GM23338 (cell line): ENCODE measurements at regions not wholly inside any gene's neighbourhood (a gene's known extent, or its start where the extent isn't known, plus 50 kb on each side); places are given as distances from the start of the nearest gene placed in this dataset.

ENCODE experiments used
- ATAC-seq: fragments of 200-7000 bp; cut with Tn5 transposase; 3 replicates; pipeline ENCODE4 v1.9.1; 2020
- DNase-seq: peaks from one replicate; pipeline ENCODE4 v3.0.0-alpha.2; 2015; ENCODE audit warnings: low spot score
- H2AFZ ChIP-seq: fragments of 200-600 bp; sonication (generic); 2 replicates; pipeline ENCODE4 v1.8.0; 2016; ENCODE audit warnings: antibody characterized with exemption, mild to moderate bottlenecking, moderate library complexity
- H3F3A ChIP-seq: fragments of 200-600 bp; sonication (generic); replicated peaks from 2 replicates; pipeline ENCODE4 v1.8.0; 2017; ENCODE audit warnings: antibody characterized with exemption, mixed run types, low read depth
- H3K27ac ChIP-seq: fragments of 200-600 bp; sonication (generic); 2 replicates; pipeline ENCODE4 v1.6.1; 2016; ENCODE audit warnings: low read depth
- H3K27me3 ChIP-seq: fragments of 200-600 bp; sonication (generic); 2 replicates; pipeline ENCODE4 v1.8.0; 2016; ENCODE audit warnings: mild to moderate bottlenecking, mixed run types, moderate library complexity; ENCODE audit not compliant: insufficient read depth
- H3K36me3 ChIP-seq: fragments of 200-600 bp; sonication (generic); 2 replicates; pipeline ENCODE4 v1.8.0; 2016; ENCODE audit warnings: mild to moderate bottlenecking; ENCODE audit not compliant: insufficient read depth
- H3K4me1 ChIP-seq: fragments of 200-600 bp; sonication (generic); 2 replicates; pipeline ENCODE4 v1.8.0; 2016; ENCODE audit warnings: mild to moderate bottlenecking, moderate library complexity; ENCODE audit not compliant: insufficient read depth
- H3K4me2 ChIP-seq: fragments of 200-600 bp; sonication (generic); 2 replicates; pipeline ENCODE4 v1.7.1; 2017; ENCODE audit warnings: mixed run types
- H3K4me3 ChIP-seq: fragments of 200-600 bp; sonication (generic); 2 replicates; pipeline ENCODE4 v1.6.1; 2016; ENCODE audit warnings: mixed run types
- H3K79me2 ChIP-seq: fragments of 200-600 bp; sonication (generic); replicated peaks from 2 replicates; pipeline ENCODE4 v1.8.0; 2017; ENCODE audit warnings: mild to moderate bottlenecking; ENCODE audit not compliant: insufficient read depth
- H3K9me2 ChIP-seq: fragments of 200-600 bp; sonication (generic); 2 replicates; pipeline ENCODE4 v1.8.0; 2017; ENCODE audit not compliant: insufficient read depth
- H4K20me1 ChIP-seq: fragments of 200-600 bp; sonication (generic); replicated peaks from 2 replicates; pipeline ENCODE4 v1.8.0; 2017; ENCODE audit warnings: mild to moderate bottlenecking; ENCODE audit not compliant: insufficient read depth
- H3K27ac Mint-ChIP-seq: 2 replicates; pipeline ENCODE4 v1.8.0; 2020; ENCODE audit warnings: inconsistent platforms, mild to moderate bottlenecking, moderate library complexity, mixed read lengths
- H3K27me3 Mint-ChIP-seq: 3 replicates; pipeline ENCODE4 v1.8.0; 2022; ENCODE audit warnings: low read depth, mild to moderate bottlenecking, moderate library complexity, mixed read lengths, inconsistent platforms; ENCODE audit not compliant: insufficient read depth, poor library complexity
- H3K36me3 Mint-ChIP-seq: 3 replicates; pipeline ENCODE4 v1.8.0; 2021; ENCODE audit warnings: low read depth, mild to moderate bottlenecking, inconsistent platforms, moderate library complexity, mixed read lengths
- H3K4me1 Mint-ChIP-seq: 3 replicates; pipeline ENCODE4 v1.8.0; 2020; ENCODE audit warnings: mild to moderate bottlenecking, inconsistent platforms, mixed read lengths
- H3K4me3 Mint-ChIP-seq: 3 replicates; pipeline ENCODE4 v1.8.0; 2021; ENCODE audit warnings: moderate library complexity, mild to moderate bottlenecking, inconsistent platforms, mixed read lengths
- H3K9me3 Mint-ChIP-seq: 3 replicates; pipeline ENCODE4 v1.8.0; 2020; ENCODE audit warnings: moderate library complexity, mild to moderate bottlenecking, inconsistent platforms, mixed read lengths
- CREB1 ChIP-seq: fragments of 250-450 bp; sonication (Bioruptor Pico); IDR thresholded peaks from 2 replicates; pipeline ENCODE4 v1.5.0; 2020; ENCODE audit warnings: low read depth, mild to moderate bottlenecking, moderate library complexity
- ETS1 ChIP-seq: IDR thresholded peaks from 2 replicates; pipeline ENCODE4 v1.6.1; 2016; ENCODE audit warnings: antibody characterized with exemption
- EZH2 ChIP-seq: fragments of 200-600 bp; sonication (generic); IDR thresholded peaks from one replicate; pipeline ENCODE4 v1.8.0; 2017; ENCODE audit warnings: antibody characterized with exemption, mild to moderate bottlenecking, low read depth; ENCODE audit not compliant: unreplicated experiment
- EZH2phosphoT487 ChIP-seq: fragments of 200-600 bp; sonication (generic); IDR thresholded peaks from one replicate; pipeline ENCODE4 v1.8.1; 2018; ENCODE audit warnings: antibody characterized with exemption; ENCODE audit not compliant: unreplicated experiment
- JUNB ChIP-seq: IDR thresholded peaks from one replicate; pipeline ENCODE4 v1.6.1; 2016; ENCODE audit warnings: antibody characterized with exemption; ENCODE audit not compliant: unreplicated experiment
- NANOG ChIP-seq: IDR thresholded peaks from 2 replicates; pipeline ENCODE4 v1.6.1; 2016; ENCODE audit warnings: antibody characterized with exemption, borderline replicate concordance
- POLR2AphosphoS5 ChIP-seq: IDR thresholded peaks from 2 replicates; pipeline ENCODE4 v1.6.1; 2016; ENCODE audit warnings: antibody characterized with exemption, low read depth
- STAT1 ChIP-seq: IDR thresholded peaks from one replicate; pipeline ENCODE4 v1.6.1; 2016; ENCODE audit warnings: antibody characterized with exemption; ENCODE audit not compliant: unreplicated experiment
- ZNF114 ChIP-seq: fragments of 250-450 bp; sonication (Bioruptor Pico); IDR thresholded peaks from 2 replicates; pipeline ENCODE4 v1.5.0; 2020; ENCODE audit warnings: mild to moderate bottlenecking, moderate library complexity
- ZNF331 ChIP-seq: fragments of 250-450 bp; sonication (Bioruptor Pico); IDR thresholded peaks from 2 replicates; pipeline ENCODE4 v1.5.0; 2020; ENCODE audit warnings: low read depth, mild to moderate bottlenecking, moderate library complexity
- ZNF462 ChIP-seq: fragments of 250-450 bp; sonication (Bioruptor Pico); IDR thresholded peaks from 2 replicates; pipeline ENCODE4 v1.5.0; 2020; ENCODE audit warnings: mild to moderate bottlenecking, moderate library complexity
- TF ChIP-seq, protein P1 (sequence below): IDR thresholded peaks from one replicate; pipeline ENCODE4 v1.6.1; 2018; ENCODE audit warnings: antibody characterized with exemption; ENCODE audit not compliant: unreplicated experiment
- TF ChIP-seq, protein P2 (sequence below), 2 experiments: fragments of 200-600 bp in 1 of 2; sonication (generic) in 1 of 2; conservative IDR thresholded peaks; 2 replicates each; pipeline versions ENCODE4 v1.5.1 to v1.6.1; 2016 to 2017; ENCODE audit warnings: antibody characterized with exemption in 2 of 2, low read depth in 2 of 2, mild to moderate bottlenecking in 2 of 2, moderate library complexity in 1 of 2

DNA sequence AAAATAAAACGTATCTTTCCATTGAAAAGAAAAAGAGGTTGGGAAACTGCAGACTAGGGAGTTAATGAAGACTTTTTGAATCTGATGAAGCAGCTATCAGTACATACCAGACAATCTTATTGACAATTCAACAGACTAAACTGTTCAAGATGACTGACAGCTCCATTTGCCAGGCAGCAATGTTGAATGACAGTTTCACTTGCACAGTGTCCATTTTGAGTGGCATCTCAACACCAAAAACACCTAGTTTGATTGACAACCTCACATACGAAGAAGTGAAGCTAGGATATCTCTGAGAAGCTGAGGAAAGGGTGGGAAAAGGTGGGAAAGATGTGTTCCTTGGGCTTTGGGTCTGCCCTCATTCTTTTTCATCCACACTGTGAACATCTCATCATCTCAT lies 315.0 kb upstream of the SYT4 start:
- Histone ChIP-seq H3K27me3 (no peaks in the 10 kb centered on the region), H3K4me1 (no peaks in the 10 kb centered on the region), H3F3A (no peaks in the 10 kb centered on the region), H3K9me2 (no peaks in the 10 kb centered on the region), H2AFZ (no peak overlapping the region), H3K27ac (no peak overlapping the region), H3K4me3 (no peak overlapping the region), H4K20me1 (no peaks in the 10 kb centered on the region), H3K4me2 (no peak overlapping the region), H3K79me2 (no peaks in the 10 kb centered on the region), H3K36me3 (no peaks in the 10 kb centered on the region)
- no peak for ATAC-seq
- Mint-ChIP-seq H3K4me1 (no peaks in the 10 kb centered on the region), H3K27me3 (peaks cover 2% of the 10 kb centered on the region), H3K4me3 (no peak overlapping the region), H3K36me3 (no peaks in the 10 kb centered on the region), H3K27ac (no peak overlapping the region), H3K9me3 (no peaks in the 10 kb centered on the region)
- TF ChIP-seq ZNF462 (CRISPR knock-in tag) = no peak
- no peak for TF ChIP-seq ZNF114
- no peak for TF ChIP-seq POLR2AphosphoS5
- TF ChIP-seq, protein P1, sequence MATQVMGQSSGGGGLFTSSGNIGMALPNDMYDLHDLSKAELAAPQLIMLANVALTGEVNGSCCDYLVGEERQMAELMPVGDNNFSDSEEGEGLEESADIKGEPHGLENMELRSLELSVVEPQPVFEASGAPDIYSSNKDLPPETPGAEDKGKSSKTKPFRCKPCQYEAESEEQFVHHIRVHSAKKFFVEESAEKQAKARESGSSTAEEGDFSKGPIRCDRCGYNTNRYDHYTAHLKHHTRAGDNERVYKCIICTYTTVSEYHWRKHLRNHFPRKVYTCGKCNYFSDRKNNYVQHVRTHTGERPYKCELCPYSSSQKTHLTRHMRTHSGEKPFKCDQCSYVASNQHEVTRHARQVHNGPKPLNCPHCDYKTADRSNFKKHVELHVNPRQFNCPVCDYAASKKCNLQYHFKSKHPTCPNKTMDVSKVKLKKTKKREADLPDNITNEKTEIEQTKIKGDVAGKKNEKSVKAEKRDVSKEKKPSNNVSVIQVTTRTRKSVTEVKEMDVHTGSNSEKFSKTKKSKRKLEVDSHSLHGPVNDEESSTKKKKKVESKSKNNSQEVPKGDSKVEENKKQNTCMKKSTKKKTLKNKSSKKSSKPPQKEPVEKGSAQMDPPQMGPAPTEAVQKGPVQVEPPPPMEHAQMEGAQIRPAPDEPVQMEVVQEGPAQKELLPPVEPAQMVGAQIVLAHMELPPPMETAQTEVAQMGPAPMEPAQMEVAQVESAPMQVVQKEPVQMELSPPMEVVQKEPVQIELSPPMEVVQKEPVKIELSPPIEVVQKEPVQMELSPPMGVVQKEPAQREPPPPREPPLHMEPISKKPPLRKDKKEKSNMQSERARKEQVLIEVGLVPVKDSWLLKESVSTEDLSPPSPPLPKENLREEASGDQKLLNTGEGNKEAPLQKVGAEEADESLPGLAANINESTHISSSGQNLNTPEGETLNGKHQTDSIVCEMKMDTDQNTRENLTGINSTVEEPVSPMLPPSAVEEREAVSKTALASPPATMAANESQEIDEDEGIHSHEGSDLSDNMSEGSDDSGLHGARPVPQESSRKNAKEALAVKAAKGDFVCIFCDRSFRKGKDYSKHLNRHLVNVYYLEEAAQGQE = no peak
- TF ChIP-seq, protein P2, sequence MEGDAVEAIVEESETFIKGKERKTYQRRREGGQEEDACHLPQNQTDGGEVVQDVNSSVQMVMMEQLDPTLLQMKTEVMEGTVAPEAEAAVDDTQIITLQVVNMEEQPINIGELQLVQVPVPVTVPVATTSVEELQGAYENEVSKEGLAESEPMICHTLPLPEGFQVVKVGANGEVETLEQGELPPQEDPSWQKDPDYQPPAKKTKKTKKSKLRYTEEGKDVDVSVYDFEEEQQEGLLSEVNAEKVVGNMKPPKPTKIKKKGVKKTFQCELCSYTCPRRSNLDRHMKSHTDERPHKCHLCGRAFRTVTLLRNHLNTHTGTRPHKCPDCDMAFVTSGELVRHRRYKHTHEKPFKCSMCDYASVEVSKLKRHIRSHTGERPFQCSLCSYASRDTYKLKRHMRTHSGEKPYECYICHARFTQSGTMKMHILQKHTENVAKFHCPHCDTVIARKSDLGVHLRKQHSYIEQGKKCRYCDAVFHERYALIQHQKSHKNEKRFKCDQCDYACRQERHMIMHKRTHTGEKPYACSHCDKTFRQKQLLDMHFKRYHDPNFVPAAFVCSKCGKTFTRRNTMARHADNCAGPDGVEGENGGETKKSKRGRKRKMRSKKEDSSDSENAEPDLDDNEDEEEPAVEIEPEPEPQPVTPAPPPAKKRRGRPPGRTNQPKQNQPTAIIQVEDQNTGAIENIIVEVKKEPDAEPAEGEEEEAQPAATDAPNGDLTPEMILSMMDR (conservative IDR thresholded peaks at IDR 0.05; ENCODE audit: low read depth in 2 of 2) = no peak
- TF ChIP-seq ZNF331 (CRISPR knock-in tag) = no peak
- no peak for TF ChIP-seq ETS1
- TF ChIP-seq CREB1 (CRISPR knock-in tag) = no peak
- TF ChIP-seq EZH2 = no peak
- TF ChIP-seq NANOG = no peak
- TF ChIP-seq JUNB = no peak
- no peak for TF ChIP-seq EZH2phosphoT487
- no peak for TF ChIP-seq STAT1
- DNase-seq = no peak
